ENCODE measurements at regions not wholly inside any gene's neighbourhood (a gene's known extent, or its start where the extent isn't known, plus 50 kb on each side); places are given as distances from the start of the nearest gene placed in this dataset.

DNA sequence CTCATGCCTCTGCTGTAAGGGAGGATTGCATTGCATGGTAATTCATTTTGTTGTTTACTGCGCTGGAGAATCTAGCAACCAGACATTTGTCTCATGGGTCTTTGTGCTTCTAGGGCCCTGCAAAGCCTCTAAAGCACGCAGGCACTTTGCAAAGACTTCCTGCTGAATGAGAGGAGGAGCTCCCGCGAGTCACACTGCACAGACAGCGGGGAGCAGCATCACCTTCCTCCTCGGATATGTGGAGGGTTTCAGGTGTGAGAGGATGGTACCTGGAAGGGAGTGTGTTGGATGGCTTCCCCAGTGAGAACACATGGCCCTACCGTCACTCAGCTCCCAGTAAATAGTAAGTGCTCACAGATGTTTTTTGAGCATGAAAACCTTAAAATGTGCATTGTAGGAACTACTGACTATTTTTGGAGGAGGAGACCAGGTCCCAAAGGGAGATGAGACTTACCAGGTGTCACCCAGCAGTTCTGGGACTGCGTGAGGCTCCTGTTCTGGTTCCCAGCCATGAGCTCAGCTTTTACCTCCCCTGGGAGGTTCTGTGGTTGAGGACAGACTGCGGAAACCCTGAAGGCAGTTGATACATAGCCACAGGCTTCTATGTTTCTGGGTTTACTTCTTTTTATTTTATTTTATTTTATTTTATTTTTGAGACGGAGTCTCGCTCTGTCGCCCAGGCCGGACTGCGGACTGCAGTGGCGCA is 278.0 kb downstream of the FGF9 start:
- TF ChIP-seq CTCF (IDR thresholded peaks at IDR 0.05 in 4 of 5, conservative IDR thresholded peaks at IDR 0.05 in 1 of 5) (no peak), POLR2A (IDR thresholded peaks at IDR 0.05) (no peak)

Data from gastrocnemius medialis (tissue), 4 donors.